ENCODE measurements at regions not wholly inside any gene's neighbourhood (a gene's known extent, or its start where the extent isn't known, plus 50 kb on each side); places are given as distances from the start of the nearest gene placed in this dataset.

DNA sequence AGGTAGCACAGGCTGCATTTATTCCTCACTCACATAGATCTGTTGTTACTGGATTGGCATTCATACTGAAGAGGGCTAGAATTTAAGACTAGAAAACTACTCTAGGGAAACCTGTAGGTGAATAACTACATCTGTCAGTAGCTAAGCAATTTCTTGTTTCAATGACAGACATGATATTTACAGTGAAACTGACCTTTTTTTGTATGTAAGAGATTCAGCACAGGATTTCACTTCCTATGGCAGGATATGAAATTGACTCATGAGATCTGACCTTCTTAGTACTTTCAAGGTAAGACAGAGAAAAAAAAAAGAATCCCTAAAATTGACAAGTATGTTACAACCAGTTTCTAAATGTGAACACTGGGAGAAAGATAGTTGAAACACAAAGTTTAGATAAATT lies 189.8 kb upstream of the SLC16A7 start:
- no peak for TF ChIP-seq POLR2AphosphoS5 (IDR thresholded peaks at IDR 0.05)
- TF ChIP-seq EP300 (IDR thresholded peaks at IDR 0.05) = no peak

Measured in stomach (tissue), 4 donors.